Mammary epithelial cell (primary cell): ENCODE measurements at regions not wholly inside any gene's neighbourhood (a gene's known extent, or its start where the extent isn't known, plus 50 kb on each side); places are given as distances from the start of the nearest gene placed in this dataset.

ENCODE experiments used
- EZH2 ChIP-seq: IDR thresholded peaks from 2 replicates; pipeline ENCODE4 v1.6.1; 2012; ENCODE audit warnings: low read length, inconsistent platforms, borderline replicate concordance
- TF ChIP-seq, protein P1 (sequence below), 2 donors: IDR thresholded peaks in 1 of 2; conservative IDR thresholded peaks in 1 of 2; 2 replicates each; pipeline ENCODE4 v1.5.1; 2011 to 2012; ENCODE audit warnings: inconsistent platforms in 2 of 2, low read length in 2 of 2, mild to moderate bottlenecking in 2 of 2, control low read depth in 1 of 2, low read depth in 1 of 2; ENCODE audit not compliant: insufficient read depth in 1 of 2; ENCODE audit errors: extremely low read depth in 1 of 2

DNA sequence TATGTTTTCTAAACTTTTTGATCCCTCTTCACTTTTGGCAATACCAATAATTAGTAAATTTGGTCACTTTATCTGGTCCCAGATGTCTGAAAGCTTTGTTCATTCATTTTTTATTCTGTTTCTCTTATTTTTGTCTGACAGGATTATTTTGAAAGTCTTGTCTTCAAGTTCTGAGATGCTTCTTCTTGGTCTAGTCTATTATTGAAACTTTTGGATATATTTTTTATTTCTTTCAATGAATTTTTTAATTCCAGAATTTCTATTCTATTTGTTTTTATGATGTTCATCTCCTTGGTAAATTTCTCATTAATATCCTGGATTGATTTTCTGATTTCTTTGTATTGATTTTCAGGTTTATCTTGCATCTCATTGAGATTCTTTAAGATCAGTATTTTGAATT lies 54.1 kb upstream of the RAB38 start:
- TF ChIP-seq, protein P1, sequence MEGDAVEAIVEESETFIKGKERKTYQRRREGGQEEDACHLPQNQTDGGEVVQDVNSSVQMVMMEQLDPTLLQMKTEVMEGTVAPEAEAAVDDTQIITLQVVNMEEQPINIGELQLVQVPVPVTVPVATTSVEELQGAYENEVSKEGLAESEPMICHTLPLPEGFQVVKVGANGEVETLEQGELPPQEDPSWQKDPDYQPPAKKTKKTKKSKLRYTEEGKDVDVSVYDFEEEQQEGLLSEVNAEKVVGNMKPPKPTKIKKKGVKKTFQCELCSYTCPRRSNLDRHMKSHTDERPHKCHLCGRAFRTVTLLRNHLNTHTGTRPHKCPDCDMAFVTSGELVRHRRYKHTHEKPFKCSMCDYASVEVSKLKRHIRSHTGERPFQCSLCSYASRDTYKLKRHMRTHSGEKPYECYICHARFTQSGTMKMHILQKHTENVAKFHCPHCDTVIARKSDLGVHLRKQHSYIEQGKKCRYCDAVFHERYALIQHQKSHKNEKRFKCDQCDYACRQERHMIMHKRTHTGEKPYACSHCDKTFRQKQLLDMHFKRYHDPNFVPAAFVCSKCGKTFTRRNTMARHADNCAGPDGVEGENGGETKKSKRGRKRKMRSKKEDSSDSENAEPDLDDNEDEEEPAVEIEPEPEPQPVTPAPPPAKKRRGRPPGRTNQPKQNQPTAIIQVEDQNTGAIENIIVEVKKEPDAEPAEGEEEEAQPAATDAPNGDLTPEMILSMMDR (conservative IDR thresholded peaks at IDR 0.05 in 1 of 2, IDR thresholded peaks at IDR 0.05 in 1 of 2; ENCODE audit: extremely low read depth in 1 of 2, insufficient read depth in 1 of 2, low read depth in 1 of 2, low read length in 2 of 2), result no peak
- no peak for TF ChIP-seq EZH2
